GM10266 (cell line): ENCODE measurements at regions not wholly inside any gene's neighbourhood (a gene's known extent, or its start where the extent isn't known, plus 50 kb on each side); places are given as distances from the start of the nearest gene placed in this dataset.

ENCODE experiments used
- DNase-seq: peaks from one replicate; pipeline ENCODE4 v3.0.0; 2012; ENCODE audit errors: extremely low spot score
- CTCF ChIP-seq: IDR thresholded peaks from 2 replicates; pipeline ENCODE4 v1.5.1; 2012; ENCODE audit warnings: mild to moderate bottlenecking, low read depth; ENCODE audit not compliant: control insufficient read depth, insufficient read depth; ENCODE audit errors: missing control alignments

DNA sequence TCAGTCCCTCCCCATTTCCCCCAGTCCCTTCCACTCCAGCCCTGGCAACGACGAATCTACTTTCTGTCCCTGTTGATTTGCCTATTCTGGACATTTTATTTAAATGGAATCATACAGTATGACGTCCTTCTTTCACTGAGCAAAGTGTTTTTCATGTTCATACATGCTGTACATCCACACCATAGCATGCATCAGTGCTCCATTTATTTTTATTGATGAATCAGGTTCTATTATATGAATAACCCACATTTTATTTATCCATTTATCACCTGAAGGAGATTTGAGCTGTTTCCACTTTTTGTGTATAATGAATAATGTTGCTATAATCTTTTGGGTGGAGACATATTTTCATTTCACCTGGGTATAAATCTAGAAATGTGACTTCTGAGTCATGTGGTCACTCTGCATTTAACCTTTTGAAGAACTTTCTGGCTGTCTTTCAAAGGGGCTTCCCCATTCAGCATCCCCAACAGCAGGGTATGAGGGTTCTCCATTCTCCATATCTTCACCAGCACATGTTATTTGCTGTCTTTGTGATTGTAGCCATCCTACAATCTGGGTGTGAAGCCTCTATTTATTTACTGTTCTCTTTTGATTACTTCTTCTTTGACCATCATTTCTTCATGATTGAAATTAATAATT lies 531.7 kb downstream of the ETS1 start:
- DNase-seq = no peak

DNA sequence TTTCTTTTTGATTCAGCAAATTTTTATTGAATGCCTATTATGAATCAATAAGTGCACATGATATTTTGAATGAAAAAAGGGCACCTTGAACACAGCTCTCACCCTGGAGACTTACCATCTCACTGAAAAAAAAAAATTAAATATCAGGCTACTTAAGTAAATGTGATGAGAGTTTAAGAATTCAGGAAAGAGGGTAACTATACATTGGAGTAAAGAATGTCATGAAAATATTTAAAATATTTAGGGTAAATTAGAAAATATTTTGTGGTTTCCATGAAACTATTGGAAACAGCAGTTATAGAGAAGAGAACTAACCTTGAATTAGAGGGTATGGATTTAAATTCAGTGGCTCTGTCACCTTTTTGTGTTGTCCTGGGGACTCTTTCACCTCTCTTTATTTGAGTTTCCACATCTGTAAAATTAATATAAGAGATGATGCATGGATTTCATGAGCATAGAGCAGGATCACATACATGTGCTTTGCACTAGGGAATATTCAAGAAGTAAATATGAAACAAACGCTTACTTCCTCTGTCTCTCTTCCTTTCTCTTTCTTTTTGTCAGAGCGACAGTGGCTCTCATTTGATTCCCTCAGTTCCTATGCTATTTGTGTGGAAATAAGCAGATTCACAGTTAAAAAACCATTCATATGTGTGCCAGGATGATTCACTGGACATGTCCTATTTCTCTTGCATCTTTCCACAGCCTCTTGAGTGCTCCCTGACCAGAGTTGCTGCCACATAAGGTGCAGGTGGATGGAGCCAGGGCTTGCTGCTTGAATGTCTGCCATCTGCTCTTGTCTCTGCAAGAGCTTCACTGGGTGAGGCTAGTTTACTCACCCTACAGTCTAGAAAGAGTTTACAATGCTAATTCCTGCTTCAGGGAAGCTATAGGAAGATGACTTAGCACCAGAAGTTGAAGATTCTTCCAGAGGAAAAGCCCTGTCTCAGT lies 533.1 kb downstream of the ETS1 start:
- no peak for TF ChIP-seq CTCF
- DNase-seq = no peak

More for the DNA sequence above, 531.7 kb downstream of the ETS1 start:
- no peak for TF ChIP-seq CTCF

- TF ChIP-seq CTCF = no peak
- no peak for DNase-seq
Measured at GRCh38 chr11:128052912-128053641, 534.3 kb downstream of the ETS1 start.

GRCh38 chr11:128048121-128048520 lies 539.2 kb downstream of the ETS1 start:
- no peak for DNase-seq
- TF ChIP-seq CTCF = no peak

DNA sequence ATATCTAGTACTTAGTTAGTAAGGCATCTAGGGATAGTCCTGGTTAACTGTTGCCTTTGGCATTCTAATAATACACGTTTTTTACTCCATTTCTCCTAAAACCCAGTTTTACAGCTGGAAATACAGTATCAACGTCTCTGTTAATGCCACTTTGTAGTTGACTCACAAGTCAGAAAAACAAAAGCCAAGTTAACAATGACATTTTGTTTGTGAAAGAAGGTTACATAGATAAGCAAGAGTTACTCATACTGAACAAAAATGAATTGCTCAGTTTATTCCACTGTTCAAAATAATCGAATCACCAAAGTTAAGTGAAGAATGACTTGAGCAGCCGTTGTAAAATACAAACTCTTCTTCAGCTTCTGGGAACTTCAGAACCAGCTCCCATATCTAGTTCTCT lies 540.3 kb downstream of the ETS1 start:
- TF ChIP-seq CTCF = no peak
- no peak for DNase-seq

DNA sequence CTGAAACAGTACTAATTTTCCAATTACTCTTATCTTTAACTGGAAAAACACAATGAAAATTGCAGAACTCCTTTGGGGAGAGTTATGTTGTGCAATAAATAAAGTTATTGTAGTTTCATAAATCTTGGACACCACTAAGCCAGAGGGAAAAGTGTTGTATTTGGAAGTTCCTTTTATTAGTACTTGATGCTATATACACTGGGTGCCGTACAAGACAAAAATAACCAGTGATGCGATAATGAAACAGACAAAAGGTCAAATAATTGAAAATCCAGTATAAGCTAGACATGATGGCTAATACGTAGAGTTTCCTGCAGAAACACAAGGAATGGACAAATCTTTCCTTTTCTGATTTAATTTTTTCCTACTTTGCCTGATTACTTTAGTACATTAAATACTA lies 541.1 kb downstream of the ETS1 start:
- TF ChIP-seq CTCF = no peak
- DNase-seq = no peak

DNA sequence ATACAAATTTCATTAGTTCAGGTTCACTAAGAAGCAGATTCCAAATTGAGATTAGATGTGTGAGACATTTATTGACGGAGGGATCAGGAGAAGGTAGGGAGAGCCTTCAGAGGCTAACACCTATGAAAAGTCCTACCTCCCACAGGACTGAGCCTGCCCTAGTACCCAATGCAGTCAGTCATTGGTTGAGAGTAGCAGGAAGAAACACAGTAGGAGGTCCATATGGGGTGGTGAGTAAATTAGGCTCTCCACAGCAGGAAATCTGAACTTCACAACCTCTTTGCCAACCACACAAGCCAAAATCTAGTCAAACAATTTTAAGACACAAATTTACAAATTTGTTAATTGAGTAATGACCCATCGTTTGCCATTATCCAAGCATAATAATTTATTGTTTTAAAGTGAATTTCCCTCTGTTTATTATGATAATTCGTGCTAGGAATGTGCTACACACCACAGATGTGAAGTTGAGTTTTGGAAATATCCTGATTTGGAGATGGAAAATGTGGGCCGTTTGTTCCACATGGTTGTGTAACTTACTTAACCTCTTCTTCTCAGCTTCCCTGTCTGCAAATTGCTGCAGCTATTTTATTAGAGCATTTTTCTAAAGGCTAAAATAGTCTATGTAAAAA lies 542.1 kb downstream of the ETS1 start:
- TF ChIP-seq CTCF = no peak
- DNase-seq = no peak
